A549 (cell line): ENCODE measurements at regions not wholly inside any gene's neighbourhood (a gene's known extent, or its start where the extent isn't known, plus 50 kb on each side); places are given as distances from the start of the nearest gene placed in this dataset.
"Not testable (repeated sequence)": the region's sequence is repeated elsewhere in the genome, so short reads cannot be mapped to it uniquely, and the experiment has no call there.

ENCODE experiments used
- ATAC-seq, 2 experiments: fragments of 200-7000 bp in 1 of 2; fragments of >200 bp in 1 of 2; cut with Nextera tagmentation in 1 of 2; cut with Tn5 transposase in 1 of 2; 3 replicates each; pipeline versions ENCODE4 v1.8.0 to v1.9.1; 2018 to 2020; ENCODE audit warnings: mild to moderate bottlenecking in 1 of 2, moderate library complexity in 1 of 2
- CTCF ChIA-PET: fragments of 300-600 bp; sonication (Branson Sonifier 250); formaldehyde crosslinking; extraction: SDS; loops from one replicate; lab custom pipeline; 2021; ENCODE audit warnings: antibody characterized with exemption, inconsistent platforms; lab: Yijun Ruan, JAX
- POLR2A ChIA-PET: fragments of 350-600 bp; formaldehyde crosslinking; extraction: SDS; loops from one replicate; lab custom pipeline; 2021; ENCODE audit warnings: antibody characterized with exemption, inconsistent platforms; lab: Yijun Ruan, JAX
- DNase-seq, 2 experiments: peaks; one replicate each; pipeline versions ENCODE4 v3.0.0 to v3.0.0-alpha.2; 2011 to 2016; ENCODE audit warnings: low read depth in 1 of 2, low spot score in 1 of 2
- FAIRE-seq: peaks from 2 replicates; lab custom pipeline; 2011; peaks lifted over from hg19 to GRCh38; lab: Jason Lieb, UNC
- H3K27ac ChIP-seq, 2 experiments: fragments of >200 bp; sonication (Bioruptor Twin); formaldehyde crosslinking; 3 replicates each; pipeline ENCODE4 v1.5.1; 2016 to 2017
- H3K4me1 ChIP-seq: fragments of >200 bp; sonication (Bioruptor Twin); formaldehyde crosslinking; 3 replicates; pipeline ENCODE4 v1.6.1; 2016
- H3K4me2 ChIP-seq: fragments of >200 bp; sonication (Bioruptor Twin); formaldehyde crosslinking; 3 replicates; pipeline ENCODE4 v1.6.1; 2016
- H3K4me3 ChIP-seq: fragments of >200 bp; sonication (Bioruptor Twin); formaldehyde crosslinking; 3 replicates; pipeline ENCODE4 v1.5.1; 2016
- H3K9me3 ChIP-seq: fragments of >200 bp; sonication (Bioruptor Twin); formaldehyde crosslinking; 3 replicates; pipeline ENCODE4 v1.6.1; 2016
- CBX2 ChIP-seq: fragments of 200-600 bp; sonication (generic); IDR thresholded peaks from 2 replicates; pipeline ENCODE4 v1.6.1; 2016; ENCODE audit warnings: low read depth, mild to moderate bottlenecking, borderline replicate concordance
- CBX8 ChIP-seq: fragments of 200-600 bp; sonication (generic); IDR thresholded peaks from 2 replicates; pipeline ENCODE4 v1.6.1; 2016
- CEBPB ChIP-seq, 2 experiments: fragments of >200 bp in 1 of 2; sonication (Bioruptor Twin) in 1 of 2; formaldehyde crosslinking in 1 of 2; IDR thresholded peaks; 2 replicates each; pipeline ENCODE4 v1.6.1; 2012 to 2016
- CHD2 ChIP-seq: fragments of 150-350 bp; IDR thresholded peaks from 2 replicates; pipeline ENCODE4 v1.6.1; 2014; ENCODE audit warnings: low read length; ENCODE audit not compliant: partially characterized antibody
- CTCF ChIP-seq: fragments of >200 bp; sonication (Bioruptor Twin); formaldehyde crosslinking; IDR thresholded peaks from 3 replicates; pipeline ENCODE4 v1.5.1; 2016
- E2F6 ChIP-seq: IDR thresholded peaks from 2 replicates; pipeline ENCODE4 v1.6.1; 2012; ENCODE audit warnings: low read depth, borderline replicate concordance
- FOXS1 ChIP-seq: fragments of 250-450 bp; sonication (Bioruptor Pico); IDR thresholded peaks from 2 replicates; pipeline ENCODE4 v1.5.0; 2020; ENCODE audit warnings: mild to moderate bottlenecking, moderate library complexity
- HDAC2 ChIP-seq: fragments of 200-600 bp; sonication (generic); IDR thresholded peaks from 2 replicates; pipeline ENCODE4 v1.6.1; 2016
- HEYL ChIP-seq: fragments of 250-450 bp; sonication (Bioruptor Pico); IDR thresholded peaks from 2 replicates; pipeline ENCODE4 v1.8.0; 2021; ENCODE audit warnings: mild to moderate bottlenecking, moderate library complexity
- MAX ChIP-seq: IDR thresholded peaks from 2 replicates; pipeline ENCODE4 v1.6.1; 2012
- MAZ ChIP-seq: fragments of 150-350 bp; IDR thresholded peaks from 2 replicates; pipeline ENCODE4 v1.6.1; 2014; ENCODE audit warnings: antibody characterized with exemption, low read depth, low read length, borderline replicate concordance
- PBX3 ChIP-seq: IDR thresholded peaks from 2 replicates; pipeline ENCODE4 v1.6.1; 2012
- POLR2A ChIP-seq: IDR thresholded peaks from 2 replicates; pipeline ENCODE4 v1.6.1; 2012; ENCODE audit warnings: mild to moderate bottlenecking, low read length
- POLR2AphosphoS2 ChIP-seq: conservative IDR thresholded peaks from 2 replicates; pipeline ENCODE4 v1.6.1; 2012; ENCODE audit warnings: low read length, improper control_type of control experiment, inconsistent platforms
- RAD21 ChIP-seq, 2 experiments: fragments of >200 bp in 1 of 2; sonication (Bioruptor Twin) in 1 of 2; formaldehyde crosslinking in 1 of 2; IDR thresholded peaks in 1 of 2; conservative IDR thresholded peaks in 1 of 2; 2 replicates in 1 of 2; 3 replicates in 1 of 2; pipeline ENCODE4 v1.6.1; 2012 to 2018; ENCODE audit warnings: inconsistent platforms in 1 of 2
- RARB ChIP-seq: fragments of 250-450 bp; sonication (Bioruptor Pico); IDR thresholded peaks from 2 replicates; pipeline ENCODE4 v1.8.0; 2021; ENCODE audit warnings: mild to moderate bottlenecking, moderate library complexity
- RCOR1 ChIP-seq: fragments of 150-350 bp; IDR thresholded peaks from 2 replicates; pipeline ENCODE4 v1.6.1; 2014; ENCODE audit warnings: antibody characterized with exemption, low read length, low read depth
- RNF2 ChIP-seq: fragments of 200-600 bp; sonication (generic); IDR thresholded peaks from 2 replicates; pipeline ENCODE4 v1.6.1; 2016; ENCODE audit warnings: low read depth, mild to moderate bottlenecking, antibody characterized with exemption, moderate library complexity, borderline replicate concordance
- TFCP2L1 ChIP-seq: fragments of 250-450 bp; sonication (Bioruptor Pico); IDR thresholded peaks from 2 replicates; pipeline ENCODE4 v1.5.0; 2021; ENCODE audit warnings: mild to moderate bottlenecking
- USF2 ChIP-seq: fragments of 450-650 bp; IDR thresholded peaks from 2 replicates; pipeline ENCODE4 v1.6.1; 2014; ENCODE audit warnings: antibody characterized with exemption
- ZC3H11A ChIP-seq: fragments of 450-650 bp; IDR thresholded peaks from 2 replicates; pipeline ENCODE4 v1.6.1; 2014; ENCODE audit warnings: antibody characterized with exemption, mild to moderate bottlenecking
- ZFP36 ChIP-seq: fragments of 450-650 bp; IDR thresholded peaks from 2 replicates; pipeline ENCODE4 v1.6.1; 2014; ENCODE audit warnings: borderline replicate concordance; ENCODE audit not compliant: partially characterized antibody
- ZSCAN20 ChIP-seq: fragments of 250-450 bp; sonication (Bioruptor Pico); IDR thresholded peaks from 2 replicates; pipeline ENCODE4 v1.8.0; 2022; ENCODE audit warnings: mild to moderate bottlenecking, moderate library complexity
- WGBS: methylation state at CpG from one replicate; pipeline ENCODE4 v1.1.6; 2017; ENCODE audit errors: missing lambda C conversion rate; 5-methylcytosine and 5-hydroxymethylcytosine counted together

- H3K9me3 ChIP-seq: no peaks in the 10 kb centered on the region
- H3K4me1 ChIP-seq: no peaks in the 10 kb centered on the region
- no peak for FAIRE-seq
- no peak for DNase-seq
- POLR2A ChIA-PET: no interaction called here
- ATAC-seq: no peak
- WGBS: 37% methylated on average over 1 of the region's 1 CpG
- no peak overlapping the region for H3K27ac ChIP-seq
- no peak overlapping the region for H3K4me2 ChIP-seq
- H3K4me3 ChIP-seq: no peak overlapping the region
- TF ChIP-seq FOXS1 (CRISPR knock-in tag) (no peak), HEYL (CRISPR knock-in tag) (no peak), CTCF (no peak), ZFP36 (no peak), CEBPB (IDR thresholded peaks at IDR 0.05) (no peak), POLR2AphosphoS2 (no peak), RNF2 (no peak), E2F6 (no peak), MAX (no peak), PBX3 (no peak), MAZ (no peak), CHD2 (no peak), RCOR1 (no peak), ZSCAN20 (CRISPR knock-in tag) (no peak), CBX8 (no peak), HDAC2 (no peak), POLR2A (no peak), USF2 (no peak), CBX2 (no peak)
- CTCF ChIA-PET: no interaction called here
These were observed 294.0 kb upstream of the ADGRL2 start for GRCh38 chr1:81506699-81507098.

- no peak overlapping the region for H3K4me3 ChIP-seq
- ATAC-seq: no peak
- H3K4me2 ChIP-seq: no peak overlapping the region
- no peak overlapping the region for H3K27ac ChIP-seq
- TF ChIP-seq RARB (CRISPR knock-in tag) (no peak), TFCP2L1 (CRISPR knock-in tag) (no peak), CBX2 (no peak), ZC3H11A (no peak), RAD21 (conservative IDR thresholded peaks at IDR 0.05 in 1 of 2, IDR thresholded peaks at IDR 0.05 in 1 of 2) (no peak)
- TF ChIP-seq, all 56 proteins: peak for 0
- Histone ChIP-seq H3K4me1 (no peaks in the 10 kb centered on the region), H3K9me3 (no peaks in the 10 kb centered on the region)
- WGBS: 70% methylated on average over 4 of the region's 4 CpGs
- FAIRE-seq: no peak
- ChIA-PET CTCF (no interaction called here), POLR2A (no interaction called here)
- DNase-seq: no peak
These were observed 294.9 kb upstream of the ADGRL2 start for GRCh38 chr1:81505831-81506230.

- ATAC-seq, H3K27ac ChIP-seq, H3K9me3 ChIP-seq, CTCF ChIA-PET, H3K4me2 ChIP-seq, DNase-seq, H3K4me3 ChIP-seq, POLR2A ChIA-PET, FAIRE-seq, H3K4me1 ChIP-seq: not testable (repeated sequence)
- 87% methylated on average over 8 of the region's 16 CpGs for WGBS
These were observed 295.9 kb upstream of the ADGRL2 start for GRCh38 chr1:81504820-81505219.

- CTCF ChIA-PET, FAIRE-seq, DNase-seq, H3K9me3 ChIP-seq, H3K4me2 ChIP-seq, H3K27ac ChIP-seq, H3K4me3 ChIP-seq, ATAC-seq, POLR2A ChIA-PET, H3K4me1 ChIP-seq: not testable (repeated sequence)
- 42% methylated on average over 7 of the region's 18 CpGs for WGBS
These were observed 298.0 kb upstream of the ADGRL2 start for GRCh38 chr1:81502705-81503104.

GRCh38 chr1:81501485-81501884 lies 299.2 kb upstream of the ADGRL2 start:
- ATAC-seq, POLR2A ChIA-PET, H3K4me1 ChIP-seq, CTCF ChIA-PET, H3K9me3 ChIP-seq, H3K27ac ChIP-seq, H3K4me3 ChIP-seq, H3K4me2 ChIP-seq, DNase-seq, FAIRE-seq: not testable (repeated sequence)
- WGBS: 81% methylated on average over 15 of the region's 15 CpGs
